ENCODE measurements at regions not wholly inside any gene's neighbourhood (a gene's known extent, or its start where the extent isn't known, plus 50 kb on each side); places are given as distances from the start of the nearest gene placed in this dataset.

DNA sequence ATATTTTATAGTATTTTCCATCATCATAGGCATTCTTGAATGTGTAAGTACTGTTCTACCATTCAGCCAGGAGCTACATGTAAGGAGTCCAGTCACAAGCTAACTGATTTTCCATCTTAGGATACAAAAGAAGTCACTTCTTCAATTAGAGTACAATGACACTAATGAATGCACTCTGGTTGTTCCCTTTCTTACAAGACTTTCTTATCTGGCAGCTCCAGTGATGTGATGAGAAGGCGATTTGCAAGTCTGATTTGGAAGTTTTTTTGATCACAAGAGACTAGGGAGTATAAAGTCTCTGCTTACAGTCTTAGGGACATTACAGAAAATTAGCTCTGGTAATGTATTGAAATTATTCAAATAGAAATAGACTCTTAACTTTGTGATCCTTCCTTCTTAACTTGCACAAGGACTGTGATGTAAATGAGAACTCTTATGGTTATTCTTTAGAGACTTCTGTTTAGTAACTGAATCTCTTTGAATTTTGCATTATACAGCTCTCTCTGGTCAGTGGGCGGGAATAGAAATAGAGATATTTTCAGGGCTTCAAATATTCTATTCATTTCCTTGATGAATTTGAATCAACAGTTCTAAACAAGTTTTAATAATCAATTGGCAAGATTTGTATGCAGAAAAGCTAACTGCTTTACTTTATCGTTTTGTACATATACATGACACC, 130.4 kb upstream of the CDH6 start:
- Histone ChIP-seq H3K79me2 (ENCODE audit: insufficient read depth, low read length) (no peaks in the 10 kb centered on the region), H3K27ac (ENCODE audit: low read depth, low read length) (no peak overlapping the region), H3K4me2 (ENCODE audit: insufficient read depth, low read length) (no peak overlapping the region), H3K36me3 (ENCODE audit: insufficient read depth, low read length) (no peaks in the 10 kb centered on the region), H2AFZ (ENCODE audit: low read length) (no peak overlapping the region), H4K20me1 (ENCODE audit: insufficient read depth, low read length) (no peaks in the 10 kb centered on the region), H3K4me1 (ENCODE audit: insufficient read depth, low read length) (no peaks in the 10 kb centered on the region), H3K9me3 (ENCODE audit: low read depth, low read length) (peaks cover 2% of the 10 kb centered on the region), H3K4me3 (ENCODE audit: insufficient read depth, low read length) (no peak overlapping the region), H3K27me3 (ENCODE audit: insufficient read depth, low read length) (no peaks in the 10 kb centered on the region)
- TF ChIP-seq, protein P1, sequence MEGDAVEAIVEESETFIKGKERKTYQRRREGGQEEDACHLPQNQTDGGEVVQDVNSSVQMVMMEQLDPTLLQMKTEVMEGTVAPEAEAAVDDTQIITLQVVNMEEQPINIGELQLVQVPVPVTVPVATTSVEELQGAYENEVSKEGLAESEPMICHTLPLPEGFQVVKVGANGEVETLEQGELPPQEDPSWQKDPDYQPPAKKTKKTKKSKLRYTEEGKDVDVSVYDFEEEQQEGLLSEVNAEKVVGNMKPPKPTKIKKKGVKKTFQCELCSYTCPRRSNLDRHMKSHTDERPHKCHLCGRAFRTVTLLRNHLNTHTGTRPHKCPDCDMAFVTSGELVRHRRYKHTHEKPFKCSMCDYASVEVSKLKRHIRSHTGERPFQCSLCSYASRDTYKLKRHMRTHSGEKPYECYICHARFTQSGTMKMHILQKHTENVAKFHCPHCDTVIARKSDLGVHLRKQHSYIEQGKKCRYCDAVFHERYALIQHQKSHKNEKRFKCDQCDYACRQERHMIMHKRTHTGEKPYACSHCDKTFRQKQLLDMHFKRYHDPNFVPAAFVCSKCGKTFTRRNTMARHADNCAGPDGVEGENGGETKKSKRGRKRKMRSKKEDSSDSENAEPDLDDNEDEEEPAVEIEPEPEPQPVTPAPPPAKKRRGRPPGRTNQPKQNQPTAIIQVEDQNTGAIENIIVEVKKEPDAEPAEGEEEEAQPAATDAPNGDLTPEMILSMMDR (IDR thresholded peaks at IDR 0.05; ENCODE audit: extremely low read depth, low read depth, low read length) = no peak
- DNase-seq (ENCODE audit: insufficient read length, low spot score, missing footprints) = no peak

DNA sequence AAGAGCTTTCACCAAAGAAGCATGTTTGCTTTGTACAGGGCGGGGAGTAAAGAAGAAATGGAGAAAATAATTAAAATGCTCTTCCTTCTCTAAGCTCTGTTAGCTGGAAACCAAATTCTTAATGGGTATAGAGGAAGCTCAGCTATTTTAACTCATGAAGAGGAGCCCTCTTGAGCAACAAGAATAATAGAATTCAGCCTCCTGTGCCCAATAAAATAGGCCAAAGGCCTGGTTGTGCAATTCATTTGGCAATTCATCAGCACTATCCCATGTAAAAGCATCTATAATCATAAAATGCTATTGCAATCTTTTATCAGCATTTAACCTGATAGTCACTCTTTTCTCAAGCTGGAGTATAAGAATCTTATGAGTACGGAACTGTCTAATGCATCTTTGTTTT, 133.6 kb upstream of the CDH6 start:
- Histone ChIP-seq H3K27me3 (ENCODE audit: insufficient read depth, low read length) (no peaks in the 10 kb centered on the region), H4K20me1 (ENCODE audit: insufficient read depth, low read length) (no peaks in the 10 kb centered on the region), H2AFZ (ENCODE audit: low read length) (no peak overlapping the region), H3K36me3 (ENCODE audit: insufficient read depth, low read length) (no peaks in the 10 kb centered on the region), H3K4me2 (ENCODE audit: insufficient read depth, low read length) (no peak overlapping the region), H3K79me2 (ENCODE audit: insufficient read depth, low read length) (no peaks in the 10 kb centered on the region), H3K4me1 (ENCODE audit: insufficient read depth, low read length) (no peaks in the 10 kb centered on the region), H3K9me3 (ENCODE audit: low read depth, low read length) (no peaks in the 10 kb centered on the region), H3K27ac (ENCODE audit: low read depth, low read length) (no peak overlapping the region), H3K4me3 (ENCODE audit: insufficient read depth, low read length) (no peak overlapping the region)
- DNase-seq (ENCODE audit: insufficient read length, low spot score, missing footprints) = no peak
- TF ChIP-seq, protein P1 (IDR thresholded peaks at IDR 0.05; ENCODE audit: extremely low read depth, low read depth, low read length) = no peak

DNA sequence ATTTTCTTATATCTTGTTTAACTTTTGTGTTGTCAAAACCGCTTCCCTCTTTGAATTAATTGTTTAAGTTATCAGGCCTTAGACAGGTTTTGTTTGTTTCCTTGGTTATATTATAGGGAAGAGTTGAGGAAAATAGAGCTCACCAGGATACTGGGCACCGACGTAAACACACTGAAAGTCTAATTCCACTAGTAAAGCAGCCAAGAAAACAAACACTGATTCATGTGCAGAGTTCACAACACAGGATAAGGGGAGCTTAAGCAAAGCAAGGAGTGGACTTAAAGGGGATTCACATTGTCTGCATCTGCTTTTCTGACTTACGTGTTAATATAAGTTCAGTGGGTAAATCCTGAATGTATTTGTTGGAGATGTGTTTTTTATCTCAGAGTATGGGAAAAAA, 139.0 kb upstream of the CDH6 start:
- no peak for DNase-seq (ENCODE audit: insufficient read length, low spot score, missing footprints)
- Histone ChIP-seq H3K9me3 (ENCODE audit: low read depth, low read length) (no peaks in the 10 kb centered on the region), H3K4me3 (ENCODE audit: insufficient read depth, low read length) (no peak overlapping the region), H3K4me1 (ENCODE audit: insufficient read depth, low read length) (no peaks in the 10 kb centered on the region), H3K79me2 (ENCODE audit: insufficient read depth, low read length) (no peaks in the 10 kb centered on the region), H3K36me3 (ENCODE audit: insufficient read depth, low read length) (no peaks in the 10 kb centered on the region), H4K20me1 (ENCODE audit: insufficient read depth, low read length) (no peaks in the 10 kb centered on the region), H2AFZ (ENCODE audit: low read length) (no peak overlapping the region), H3K27me3 (ENCODE audit: insufficient read depth, low read length) (no peaks in the 10 kb centered on the region), H3K4me2 (ENCODE audit: insufficient read depth, low read length) (no peak overlapping the region), H3K27ac (ENCODE audit: low read depth, low read length) (no peak overlapping the region)
- TF ChIP-seq, protein P1 (IDR thresholded peaks at IDR 0.05; ENCODE audit: extremely low read depth, low read depth, low read length) = no peak

DNA sequence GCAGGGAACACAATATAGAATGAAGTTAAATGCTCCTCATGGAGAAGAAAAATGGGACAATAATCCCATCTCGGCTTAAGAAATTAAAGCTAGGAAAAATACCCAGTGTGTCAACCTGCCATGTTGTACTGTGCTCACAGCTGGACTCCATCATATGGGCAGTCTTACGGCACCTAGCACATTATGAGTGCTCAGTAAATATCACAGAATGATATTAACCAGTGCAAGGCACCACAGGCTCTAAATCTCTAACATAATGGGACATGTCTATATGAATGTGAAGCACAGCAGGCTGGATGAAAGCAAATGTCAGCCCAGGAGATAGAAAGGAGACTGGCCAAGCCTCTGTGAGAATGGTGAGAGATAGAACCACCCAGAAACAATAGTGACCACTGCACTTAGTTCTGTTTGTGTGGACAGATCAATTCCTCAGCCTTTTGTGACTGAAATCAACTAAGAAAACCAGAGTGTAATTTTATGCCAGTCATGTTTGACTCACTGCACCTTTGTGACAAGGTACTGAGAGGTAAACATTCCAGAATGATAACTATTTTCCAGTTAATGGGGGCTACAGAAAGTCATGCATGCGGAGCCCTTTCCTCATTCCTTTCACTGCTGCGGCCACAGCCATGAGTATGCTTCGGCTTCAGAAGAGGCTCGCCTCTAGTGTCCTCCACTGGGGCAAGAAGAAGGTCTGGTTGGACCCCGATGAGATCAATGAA, 140.4 kb upstream of the CDH6 start:
- Histone ChIP-seq H3K4me1 (ENCODE audit: insufficient read depth, low read length) (no peaks in the 10 kb centered on the region), H3K27me3 (ENCODE audit: insufficient read depth, low read length) (no peaks in the 10 kb centered on the region), H2AFZ (ENCODE audit: low read length) (no peak overlapping the region), H3K4me3 (ENCODE audit: insufficient read depth, low read length) (no peak overlapping the region), H3K9me3 (ENCODE audit: low read depth, low read length) (no peaks in the 10 kb centered on the region), H3K4me2 (ENCODE audit: insufficient read depth, low read length) (no peak overlapping the region), H3K36me3 (ENCODE audit: insufficient read depth, low read length) (no peaks in the 10 kb centered on the region), H4K20me1 (ENCODE audit: insufficient read depth, low read length) (no peaks in the 10 kb centered on the region), H3K79me2 (ENCODE audit: insufficient read depth, low read length) (no peaks in the 10 kb centered on the region), H3K27ac (ENCODE audit: low read depth, low read length) (no peak overlapping the region)
- TF ChIP-seq, protein P1 (IDR thresholded peaks at IDR 0.05; ENCODE audit: extremely low read depth, low read depth, low read length) = no peak
- DNase-seq (ENCODE audit: insufficient read length, low spot score, missing footprints) = no peak

Measured in osteoblast (primary cell).